Gastroesophageal sphincter (tissue), 4 donors: ENCODE measurements at regions not wholly inside any gene's neighbourhood (a gene's known extent, or its start where the extent isn't known, plus 50 kb on each side); places are given as distances from the start of the nearest gene placed in this dataset.
A peak's percentile ranks its signal among the peaks of the same experiment; 100 is the strongest.

Experiments used
- ATAC-seq: fragments of 150-250 bp; one replicate; pipeline ENCODE4 v1.9.1; 2016; ENCODE audit warnings: mild to moderate bottlenecking, moderate library complexity
- H3K27ac ChIP-seq, 4 donors: fragments of 200-600 bp; sonication (generic) in 3 of 4; 1 replicate in 3 of 4; 2 replicates in 1 of 4; pipeline ENCODE4 v1.5.1; 2016 to 2019
- H3K27me3 ChIP-seq: fragments of 200-600 bp; sonication (generic); one replicate; pipeline ENCODE4 v1.5.1; 2019
- H3K36me3 ChIP-seq, 2 donors: fragments of 200-600 bp; sonication (generic); one replicate each; pipeline ENCODE4 v1.5.1; 2019; ENCODE audit warnings: control low read depth in 1 of 2
- H3K4me1 ChIP-seq, 3 donors: fragments of 200-600 bp; sonication (generic); 1 replicate in 2 of 3; 2 replicates in 1 of 3; pipeline ENCODE4 v1.5.1; 2016 to 2019; ENCODE audit warnings: control low read depth in 2 of 3
- H3K4me3 ChIP-seq, 2 donors: fragments of 200-600 bp; sonication (generic); one replicate each; pipeline ENCODE4 v1.5.1; 2019; ENCODE audit warnings: mild to moderate bottlenecking in 1 of 2, moderate library complexity in 1 of 2
- H3K9me3 ChIP-seq, 3 donors: fragments of 200-600 bp; sonication (generic); one replicate each; pipeline ENCODE4 v1.5.1; 2017 to 2019; ENCODE audit warnings: control low read depth in 2 of 3
- EP300 ChIP-seq: sonication (generic); formaldehyde crosslinking; IDR thresholded peaks from one replicate; pipeline ENCODE4 v1.6.1; 2017; ENCODE audit warnings: antibody characterized with exemption, mild to moderate bottlenecking
- POLR2A ChIP-seq, 2 donors: fragments of 450-650 bp; IDR thresholded peaks; one replicate each; pipeline ENCODE4 v1.6.1; 2017; ENCODE audit warnings: antibody characterized with exemption in 2 of 2, mild to moderate bottlenecking in 2 of 2, moderate library complexity in 1 of 2
- POLR2AphosphoS5 ChIP-seq: sonication (generic); formaldehyde crosslinking; IDR thresholded peaks from one replicate; pipeline ENCODE4 v1.6.1; 2017; ENCODE audit warnings: antibody characterized with exemption
- WGBS, 2 donors: methylation state at CpG; one replicate each; pipeline ENCODE4 v1.1.5; 2018; ENCODE audit warnings: low coverage in 1 of 2; 5-methylcytosine and 5-hydroxymethylcytosine counted together
- TF ChIP-seq, protein P1 (sequence below), 4 experiments: fragments of 200-600 bp in 2 of 4; fragments of 450-650 bp in 2 of 4; sonication (generic) in 1 of 4; IDR thresholded peaks; one replicate each; pipeline ENCODE4 v1.5.1; 2017 to 2019; ENCODE audit warnings: antibody characterized with exemption in 4 of 4, mild to moderate bottlenecking in 2 of 4, moderate library complexity in 2 of 4

DNA sequence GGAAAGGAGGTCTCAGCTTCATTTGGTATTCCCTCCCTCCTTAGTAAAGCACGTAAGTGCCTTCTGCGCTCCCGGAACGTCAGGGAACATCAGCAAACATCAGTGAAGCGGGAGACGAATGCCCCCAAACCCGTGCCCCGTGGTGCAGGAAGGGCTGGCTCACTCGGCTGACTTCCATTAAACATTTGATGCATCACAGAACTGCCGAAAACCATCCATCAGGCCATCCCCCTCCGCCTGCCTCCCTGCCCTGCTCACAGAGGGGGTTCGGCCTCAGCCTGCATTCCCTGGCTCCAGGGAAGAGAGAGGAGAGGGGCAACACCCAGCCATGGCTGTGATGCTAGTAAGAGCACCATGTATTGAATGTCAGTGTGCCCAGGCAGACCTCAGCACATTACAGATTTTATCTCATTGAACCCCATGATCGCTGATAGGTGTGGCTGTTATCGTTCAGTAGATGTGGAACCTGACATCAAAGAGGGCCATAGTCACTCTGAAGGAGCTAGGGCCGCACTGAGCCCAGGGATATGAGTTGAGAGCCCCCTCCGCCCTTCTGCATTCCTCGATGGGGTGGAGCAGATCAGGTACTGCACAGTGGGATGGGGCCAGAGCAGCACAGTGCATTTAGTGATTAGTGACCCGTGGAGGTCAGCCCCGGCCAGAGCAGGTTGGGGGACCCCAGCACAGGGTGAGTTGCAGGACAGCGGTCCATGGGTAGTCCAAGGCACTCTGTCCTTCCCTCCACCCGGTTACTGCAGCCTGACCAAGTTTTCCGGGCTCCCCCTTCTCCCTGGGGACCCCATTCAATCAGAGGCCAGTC is 146.4 kb downstream of the RPS24 start:
- no peak for ATAC-seq

DNA sequence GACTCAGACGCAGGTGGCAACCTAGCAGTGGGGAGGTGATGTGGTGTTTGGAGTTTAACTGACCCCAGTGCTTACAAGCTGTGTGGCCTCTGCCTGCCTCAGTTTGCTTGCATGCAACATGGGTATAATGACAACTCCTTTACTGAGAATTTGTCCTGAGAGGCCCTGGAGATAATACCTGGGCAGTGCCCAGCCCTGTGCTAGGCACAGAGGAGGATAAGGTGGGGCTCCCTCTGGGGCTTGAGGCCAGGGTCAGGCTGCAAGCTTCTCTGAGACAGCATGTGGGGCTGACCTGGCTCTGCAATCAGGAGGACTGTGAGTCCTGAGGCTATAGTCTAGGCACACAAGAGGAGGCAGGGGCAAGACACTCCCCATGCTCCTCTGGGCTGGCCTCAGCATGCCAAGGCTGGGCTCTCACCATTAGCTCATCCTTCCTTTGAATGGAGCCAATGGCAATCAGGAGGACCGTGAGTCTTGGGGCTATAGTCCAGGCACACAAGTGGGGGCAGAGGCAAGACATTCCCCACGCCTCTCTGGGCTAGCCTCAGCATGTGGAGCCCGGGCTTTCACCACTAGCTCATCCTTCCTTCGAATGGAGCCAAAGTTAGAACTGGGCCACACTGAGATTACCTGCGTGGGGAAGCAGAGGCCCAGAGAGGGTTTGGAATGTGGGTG is 147.9 kb downstream of the RPS24 start:
- whole genome bisulfite sequencing, 2 donors: 100% methylated on average over 1 of the region's 6 CpGs; no CpG with 5 or more reads in 1 of the 2 donors
- no peaks in the 10 kb centered on the region for H3K27me3 ChIP-seq
- TF ChIP-seq, protein P1, sequence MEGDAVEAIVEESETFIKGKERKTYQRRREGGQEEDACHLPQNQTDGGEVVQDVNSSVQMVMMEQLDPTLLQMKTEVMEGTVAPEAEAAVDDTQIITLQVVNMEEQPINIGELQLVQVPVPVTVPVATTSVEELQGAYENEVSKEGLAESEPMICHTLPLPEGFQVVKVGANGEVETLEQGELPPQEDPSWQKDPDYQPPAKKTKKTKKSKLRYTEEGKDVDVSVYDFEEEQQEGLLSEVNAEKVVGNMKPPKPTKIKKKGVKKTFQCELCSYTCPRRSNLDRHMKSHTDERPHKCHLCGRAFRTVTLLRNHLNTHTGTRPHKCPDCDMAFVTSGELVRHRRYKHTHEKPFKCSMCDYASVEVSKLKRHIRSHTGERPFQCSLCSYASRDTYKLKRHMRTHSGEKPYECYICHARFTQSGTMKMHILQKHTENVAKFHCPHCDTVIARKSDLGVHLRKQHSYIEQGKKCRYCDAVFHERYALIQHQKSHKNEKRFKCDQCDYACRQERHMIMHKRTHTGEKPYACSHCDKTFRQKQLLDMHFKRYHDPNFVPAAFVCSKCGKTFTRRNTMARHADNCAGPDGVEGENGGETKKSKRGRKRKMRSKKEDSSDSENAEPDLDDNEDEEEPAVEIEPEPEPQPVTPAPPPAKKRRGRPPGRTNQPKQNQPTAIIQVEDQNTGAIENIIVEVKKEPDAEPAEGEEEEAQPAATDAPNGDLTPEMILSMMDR (IDR thresholded peaks at IDR 0.05): no peak
- TF ChIP-seq POLR2A (IDR thresholded peaks at IDR 0.05) (no peak), EP300 (no peak), POLR2AphosphoS5 (no peak)
- no peak overlapping the region for H3K27ac ChIP-seq
- peaks cover 0 to 26% (median 3%) of the 10 kb centered on the region in 3 donors for H3K4me1 ChIP-seq
- peak; percentile 14 for ATAC-seq
- H3K4me3 ChIP-seq: no peak overlapping the region
- H3K36me3 ChIP-seq: no peaks in the 10 kb centered on the region
- H3K9me3 ChIP-seq: no peaks in the 10 kb centered on the region

More for the DNA sequence above, 146.4 kb downstream of the RPS24 start:
- Histone ChIP-seq H3K36me3 (no peaks in the 10 kb centered on the region), H3K27me3 (no peaks in the 10 kb centered on the region), H3K27ac (no peak overlapping the region), H3K4me3 (no peak overlapping the region), H3K9me3 (no peaks in the 10 kb centered on the region), H3K4me1 (peaks cover 0 to 13% (median 0%) of the 10 kb centered on the region in 3 donors)
- TF ChIP-seq POLR2A (IDR thresholded peaks at IDR 0.05) (no peak), EP300 (no peak), POLR2AphosphoS5 (no peak)
- TF ChIP-seq, protein P1 (IDR thresholded peaks at IDR 0.05): no peak
- WGBS, 2 donors: 77% methylated on average over 12 of the region's 22 CpGs; no CpG with 5 or more reads in 1 of the 2 donors

DNA sequence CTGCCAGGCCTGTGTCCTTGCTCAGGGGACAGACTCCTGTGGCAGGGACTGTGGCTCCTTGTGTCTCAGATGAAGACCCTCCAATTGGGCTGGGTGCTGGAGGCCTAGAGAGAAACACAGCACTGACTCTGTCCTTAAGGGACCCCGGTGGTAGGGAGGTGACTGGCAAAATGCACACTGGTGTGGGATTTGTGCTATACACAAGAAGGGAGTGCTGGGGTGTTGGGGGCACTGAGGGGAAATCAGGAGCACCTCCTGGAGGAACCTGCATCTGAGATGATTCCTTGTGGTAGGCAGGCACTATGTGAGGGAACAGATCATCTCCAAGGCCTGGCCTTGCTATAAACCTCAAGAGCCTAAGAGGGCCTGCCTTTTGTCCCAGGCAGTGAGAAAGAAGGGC is 149.2 kb downstream of the RPS24 start:
- ATAC-seq: no peak

DNA sequence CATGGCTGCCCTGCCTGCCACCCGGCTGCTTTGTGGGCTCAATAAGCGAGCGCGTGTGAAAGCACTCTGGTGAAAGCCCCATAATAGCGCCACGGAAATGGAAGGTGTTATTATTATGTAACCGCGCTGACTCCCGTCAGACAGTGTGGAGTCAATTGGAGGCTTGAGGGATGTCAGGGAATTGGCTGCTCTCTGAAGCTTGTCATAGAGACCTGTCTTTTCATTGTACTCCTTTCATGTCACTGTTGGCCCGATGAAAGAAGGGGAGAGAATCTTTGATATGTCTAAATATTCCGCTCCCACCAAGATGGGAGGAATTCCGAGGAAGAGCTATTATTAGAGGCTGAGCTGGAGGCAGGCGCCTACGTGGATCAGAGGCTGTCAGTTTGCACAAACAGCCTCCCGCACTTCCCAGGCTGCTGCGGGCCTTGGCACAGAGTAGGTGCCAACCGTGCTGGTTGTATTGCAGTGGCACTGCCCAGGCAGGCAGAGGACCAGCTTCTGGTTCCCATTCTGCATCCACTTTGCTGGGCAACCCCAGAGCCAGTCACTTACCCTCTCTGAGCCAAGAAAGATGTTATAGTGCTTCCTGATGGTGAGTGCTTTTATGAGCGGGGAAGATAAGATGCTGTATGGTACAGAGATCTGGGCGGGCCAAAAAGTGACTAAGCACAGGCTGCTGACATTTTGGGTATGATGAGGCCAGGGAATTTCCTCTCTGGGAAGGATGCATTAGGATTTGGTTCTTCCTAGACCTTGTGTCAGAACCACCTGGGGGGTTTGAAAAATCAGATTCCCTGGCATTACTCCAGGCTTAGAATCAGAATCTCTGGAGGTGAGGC is 151.4 kb downstream of the RPS24 start:
- ATAC-seq: no peak
- Histone ChIP-seq H3K4me3 (no peak overlapping the region), H3K4me1 (peaks cover 0 to 18% (median 3%) of the 10 kb centered on the region in 3 donors), H3K27ac (peak overlapping the region in 1 of 4 donors; percentile 30), H3K27me3 (no peaks in the 10 kb centered on the region), H3K9me3 (no peaks in the 10 kb centered on the region), H3K36me3 (no peaks in the 10 kb centered on the region)
- 69 to 81% methylated on average over 6 to 9 of the region's 19 CpGs for WGBS, 2 donors
- TF ChIP-seq POLR2A (IDR thresholded peaks at IDR 0.05) (no peak), EP300 (no peak), POLR2AphosphoS5 (no peak)
- TF ChIP-seq, protein P1 (IDR thresholded peaks at IDR 0.05): no peak

More for the DNA sequence above, 149.2 kb downstream of the RPS24 start:
- Histone ChIP-seq H3K9me3 (no peaks in the 10 kb centered on the region), H3K4me3 (no peak overlapping the region), H3K36me3 (no peaks in the 10 kb centered on the region), H3K27ac (no peak overlapping the region), H3K27me3 (no peaks in the 10 kb centered on the region), H3K4me1 (peaks cover 0 to 26% (median 3%) of the 10 kb centered on the region in 3 donors)
- TF ChIP-seq EP300: no peak
- TF ChIP-seq POLR2A (IDR thresholded peaks at IDR 0.05): no peak
- TF ChIP-seq, protein P1 (IDR thresholded peaks at IDR 0.05): no peak
- TF ChIP-seq POLR2AphosphoS5: no peak
- no CpG with 5 or more reads among the region's 1 CpG for WGBS, 2 donors
